ENCODE measurements at regions not wholly inside any gene's neighbourhood (a gene's known extent, or its start where the extent isn't known, plus 50 kb on each side); places are given as distances from the start of the nearest gene placed in this dataset.

GRCh38 chr9:30329431-30329830 lies 2055.0 kb upstream of the ACO1 start:
- Histone ChIP-seq H3K27me3 (ENCODE audit: control insufficient read depth in 1 of 2, insufficient read depth in 2 of 2, low read length in 2 of 2) (no peaks in the 10 kb centered on the region), H3K36me3 (replicated peaks in 1 of 2; ENCODE audit: control insufficient read depth in 1 of 2, insufficient read depth in 2 of 2, low read length in 2 of 2) (no peaks in the 10 kb centered on the region), H3K79me2 (ENCODE audit: insufficient read depth, low read length) (no peaks in the 10 kb centered on the region), H3K4me1 (ENCODE audit: insufficient read depth, low read length) (no peaks in the 10 kb centered on the region), H2AFZ (ENCODE audit: low read length) (no peak overlapping the region), H3K9ac (ENCODE audit: insufficient read depth, low read depth, low read length) (no peak overlapping the region), H4K20me1 (ENCODE audit: insufficient read depth, low read length) (no peaks in the 10 kb centered on the region), H3K27ac (ENCODE audit: extremely low read length, insufficient read depth, low read length) (no peak overlapping the region), H3K9me3 (ENCODE audit: low read length) (no peaks in the 10 kb centered on the region), H3K4me2 (ENCODE audit: low read depth, low read length) (no peak overlapping the region), H3K4me3 (replicated peaks in 1 of 3; ENCODE audit: insufficient read depth in 1 of 3, low read depth in 2 of 3, low read length in 3 of 3) (no peak overlapping the region)
- intact Hi-C loops (cut with micrococcal nuclease; ENCODE audit: unreplicated experiment): no loop called here
- ATAC-seq (no peak), DNase-seq (ENCODE audit: low spot score) (no peak), FAIRE-seq (no peak)
- TF ChIP-seq ZBED4 (CRISPR knock-in tag; IDR thresholded peaks at IDR 0.05; ENCODE audit: borderline replicate concordance) (no peak), ZNF597 (CRISPR knock-in tag; IDR thresholded peaks at IDR 0.05) (no peak), CC2D1A (CRISPR knock-in tag; IDR thresholded peaks at IDR 0.05) (no peak)
- POLR2A ChIA-PET: no interaction called here
- WGBS (ENCODE audit: low lambda C conversion rate): 2% methylated on average over 4 of the region's 4 CpGs
- CTCF ChIA-PET (ENCODE audit: low intra/inter-chr PET ratio, low total read pairs): no interaction called here
- in situ Hi-C loops (cut with HindIII; ENCODE audit: extremely low pct_ligation_motif_present, low pct_unique_long_range_greater_than_20kb): no loop called here
- no TSS peak for BruUV-seq (replicated peaks)

- in situ Hi-C loops (cut with HindIII; ENCODE audit: extremely low pct_ligation_motif_present, low pct_unique_long_range_greater_than_20kb) (no loop called here), intact Hi-C loops (cut with micrococcal nuclease; ENCODE audit: unreplicated experiment) (no loop called here)
- Histone ChIP-seq H3K4me1 (ENCODE audit: insufficient read depth, low read length) (no peaks in the 10 kb centered on the region), H3K9ac (ENCODE audit: insufficient read depth, low read depth, low read length) (no peak overlapping the region), H3K9me3 (ENCODE audit: low read length) (no peaks in the 10 kb centered on the region), H3K4me2 (ENCODE audit: low read depth, low read length) (no peak overlapping the region), H3K27me3 (ENCODE audit: control insufficient read depth in 1 of 2, insufficient read depth in 2 of 2, low read length in 2 of 2) (no peaks in the 10 kb centered on the region), H3K79me2 (ENCODE audit: insufficient read depth, low read length) (no peaks in the 10 kb centered on the region), H2AFZ (ENCODE audit: low read length) (no peak overlapping the region), H3K36me3 (replicated peaks in 1 of 2; ENCODE audit: control insufficient read depth in 1 of 2, insufficient read depth in 2 of 2, low read length in 2 of 2) (no peaks in the 10 kb centered on the region), H3K27ac (ENCODE audit: extremely low read length, insufficient read depth, low read length) (no peak overlapping the region), H4K20me1 (ENCODE audit: insufficient read depth, low read length) (no peaks in the 10 kb centered on the region), H3K4me3 (replicated peaks in 1 of 3; ENCODE audit: insufficient read depth in 1 of 3, low read depth in 2 of 3, low read length in 3 of 3) (no peak overlapping the region)
- no TSS peak for BruUV-seq (replicated peaks)
- 11% methylated on average over 5 of the region's 15 CpGs for WGBS (ENCODE audit: low lambda C conversion rate)
- TF ChIP-seq NCOA5 (CRISPR knock-in tag; IDR thresholded peaks at IDR 0.05) (no peak), SRY (CRISPR knock-in tag; IDR thresholded peaks at IDR 0.05) (no peak), ZFP36 (IDR thresholded peaks at IDR 0.05; ENCODE audit: borderline replicate concordance, low read depth, low read length, partially characterized antibody) (no peak), PHF20 (CRISPR knock-in tag; IDR thresholded peaks at IDR 0.05) (no peak), ZNF496 (CRISPR knock-in tag; IDR thresholded peaks at IDR 0.05; ENCODE audit: insufficient replicate concordance) (no peak), ARNT2 (CRISPR knock-in tag; IDR thresholded peaks at IDR 0.05; ENCODE audit: low read depth) (no peak), ATF7-NPFF (CRISPR knock-in tag; IDR thresholded peaks at IDR 0.05; ENCODE audit: low read depth) (no peak), ZSCAN5A (CRISPR knock-in tag; IDR thresholded peaks at IDR 0.05; ENCODE audit: borderline replicate concordance) (no peak)
- DNase-seq (ENCODE audit: low spot score) (no peak), FAIRE-seq (no peak), ATAC-seq (no peak; the same call in 2 of the 3 replicates)
- ChIA-PET POLR2A (no interaction called here), CTCF (ENCODE audit: low intra/inter-chr PET ratio, low total read pairs) (no interaction called here)
Measured at GRCh38 chr9:30348904-30349303, 2035.5 kb upstream of the ACO1 start.
